Esophagus squamous epithelium (tissue), 4 donors: ENCODE measurements at regions not wholly inside any gene's neighbourhood (a gene's known extent, or its start where the extent isn't known, plus 50 kb on each side); places are given as distances from the start of the nearest gene placed in this dataset.

ENCODE experiments used
- POLR2A ChIP-seq, 4 donors: fragments of 450-650 bp; IDR thresholded peaks; one replicate each; pipeline ENCODE4 v1.6.1; 2017; ENCODE audit warnings: antibody characterized with exemption in 4 of 4, mild to moderate bottlenecking in 4 of 4, moderate library complexity in 3 of 4
- TF ChIP-seq, protein P1 (sequence below), 6 experiments: fragments of 450-650 bp in 4 of 6; fragments of 200-600 bp in 2 of 6; sonication (generic) in 2 of 6; IDR thresholded peaks; one replicate each; pipeline ENCODE4 v1.5.1; 2016 to 2019; ENCODE audit warnings: antibody characterized with exemption in 6 of 6, mild to moderate bottlenecking in 4 of 6, moderate library complexity in 4 of 6

DNA sequence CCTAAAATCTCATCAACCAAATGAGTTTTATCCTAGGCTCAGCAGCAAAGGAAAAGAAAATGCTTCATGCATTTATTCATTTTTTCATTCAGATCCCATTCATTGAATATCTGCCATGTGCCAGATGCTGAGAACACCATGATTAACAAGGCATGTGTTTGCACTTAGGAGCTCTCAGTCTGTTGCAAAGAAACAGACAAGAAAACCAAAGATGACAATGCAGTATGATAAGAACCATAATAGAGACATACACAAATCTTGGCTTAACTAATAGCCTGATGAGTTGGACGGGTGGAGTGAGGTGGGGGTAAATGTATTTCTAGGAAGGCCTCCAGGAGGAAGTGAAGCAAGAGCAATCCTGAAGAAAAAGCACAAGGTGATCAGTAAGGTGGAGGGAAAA is 177.8 kb upstream of the SCN7A start:
- TF ChIP-seq, protein P1, sequence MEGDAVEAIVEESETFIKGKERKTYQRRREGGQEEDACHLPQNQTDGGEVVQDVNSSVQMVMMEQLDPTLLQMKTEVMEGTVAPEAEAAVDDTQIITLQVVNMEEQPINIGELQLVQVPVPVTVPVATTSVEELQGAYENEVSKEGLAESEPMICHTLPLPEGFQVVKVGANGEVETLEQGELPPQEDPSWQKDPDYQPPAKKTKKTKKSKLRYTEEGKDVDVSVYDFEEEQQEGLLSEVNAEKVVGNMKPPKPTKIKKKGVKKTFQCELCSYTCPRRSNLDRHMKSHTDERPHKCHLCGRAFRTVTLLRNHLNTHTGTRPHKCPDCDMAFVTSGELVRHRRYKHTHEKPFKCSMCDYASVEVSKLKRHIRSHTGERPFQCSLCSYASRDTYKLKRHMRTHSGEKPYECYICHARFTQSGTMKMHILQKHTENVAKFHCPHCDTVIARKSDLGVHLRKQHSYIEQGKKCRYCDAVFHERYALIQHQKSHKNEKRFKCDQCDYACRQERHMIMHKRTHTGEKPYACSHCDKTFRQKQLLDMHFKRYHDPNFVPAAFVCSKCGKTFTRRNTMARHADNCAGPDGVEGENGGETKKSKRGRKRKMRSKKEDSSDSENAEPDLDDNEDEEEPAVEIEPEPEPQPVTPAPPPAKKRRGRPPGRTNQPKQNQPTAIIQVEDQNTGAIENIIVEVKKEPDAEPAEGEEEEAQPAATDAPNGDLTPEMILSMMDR (IDR thresholded peaks at IDR 0.05) = no peak
- TF ChIP-seq POLR2A (IDR thresholded peaks at IDR 0.05) = no peak
